ENCODE measurements at regions not wholly inside any gene's neighbourhood (a gene's known extent, or its start where the extent isn't known, plus 50 kb on each side); places are given as distances from the start of the nearest gene placed in this dataset.

DNA sequence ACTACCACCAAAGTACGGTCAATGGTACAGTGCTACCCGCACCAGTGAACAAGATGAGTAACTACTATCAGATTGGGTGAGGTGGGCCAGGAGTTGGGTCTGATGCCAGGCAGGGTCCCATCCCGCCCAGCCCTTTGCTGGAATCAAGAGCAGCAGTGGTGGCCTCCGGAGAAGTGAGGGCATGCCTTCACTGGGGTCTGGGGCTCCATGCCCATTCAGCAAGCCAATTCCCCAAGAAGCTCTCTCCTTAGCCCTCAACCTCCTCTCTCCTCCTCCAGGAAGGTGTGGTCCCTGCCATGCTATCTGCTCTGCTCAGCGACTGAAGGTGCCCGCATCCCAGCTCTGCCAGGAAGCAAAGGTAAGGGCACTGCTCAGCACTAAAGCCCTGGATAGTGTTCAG is 62.7 kb upstream of the CPLX2 start:
- no peak for DNase-seq (ENCODE audit: low spot score in 2 of 2)
- intact Hi-C loops (cut with DNase I; ENCODE audit: low total_unique reads), result no loop called here
- Histone ChIP-seq H3K27ac (no peak overlapping the region), H3K9me3 (no peaks in the 10 kb centered on the region), H3K27me3 (peaks cover 0 to 10% of the 10 kb centered on the region in 2 donors), H3K36me3 (no peaks in the 10 kb centered on the region), H3K4me1 (no peaks in the 10 kb centered on the region), H3K4me3 (no peak overlapping the region)
- TF ChIP-seq POLR2AphosphoS5 (IDR thresholded peaks at IDR 0.05), result no peak
- no peak for TF ChIP-seq POLR2A (IDR thresholded peaks at IDR 0.05)
- TF ChIP-seq, protein P1, sequence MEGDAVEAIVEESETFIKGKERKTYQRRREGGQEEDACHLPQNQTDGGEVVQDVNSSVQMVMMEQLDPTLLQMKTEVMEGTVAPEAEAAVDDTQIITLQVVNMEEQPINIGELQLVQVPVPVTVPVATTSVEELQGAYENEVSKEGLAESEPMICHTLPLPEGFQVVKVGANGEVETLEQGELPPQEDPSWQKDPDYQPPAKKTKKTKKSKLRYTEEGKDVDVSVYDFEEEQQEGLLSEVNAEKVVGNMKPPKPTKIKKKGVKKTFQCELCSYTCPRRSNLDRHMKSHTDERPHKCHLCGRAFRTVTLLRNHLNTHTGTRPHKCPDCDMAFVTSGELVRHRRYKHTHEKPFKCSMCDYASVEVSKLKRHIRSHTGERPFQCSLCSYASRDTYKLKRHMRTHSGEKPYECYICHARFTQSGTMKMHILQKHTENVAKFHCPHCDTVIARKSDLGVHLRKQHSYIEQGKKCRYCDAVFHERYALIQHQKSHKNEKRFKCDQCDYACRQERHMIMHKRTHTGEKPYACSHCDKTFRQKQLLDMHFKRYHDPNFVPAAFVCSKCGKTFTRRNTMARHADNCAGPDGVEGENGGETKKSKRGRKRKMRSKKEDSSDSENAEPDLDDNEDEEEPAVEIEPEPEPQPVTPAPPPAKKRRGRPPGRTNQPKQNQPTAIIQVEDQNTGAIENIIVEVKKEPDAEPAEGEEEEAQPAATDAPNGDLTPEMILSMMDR (IDR thresholded peaks at IDR 0.05), result no peak

DNA sequence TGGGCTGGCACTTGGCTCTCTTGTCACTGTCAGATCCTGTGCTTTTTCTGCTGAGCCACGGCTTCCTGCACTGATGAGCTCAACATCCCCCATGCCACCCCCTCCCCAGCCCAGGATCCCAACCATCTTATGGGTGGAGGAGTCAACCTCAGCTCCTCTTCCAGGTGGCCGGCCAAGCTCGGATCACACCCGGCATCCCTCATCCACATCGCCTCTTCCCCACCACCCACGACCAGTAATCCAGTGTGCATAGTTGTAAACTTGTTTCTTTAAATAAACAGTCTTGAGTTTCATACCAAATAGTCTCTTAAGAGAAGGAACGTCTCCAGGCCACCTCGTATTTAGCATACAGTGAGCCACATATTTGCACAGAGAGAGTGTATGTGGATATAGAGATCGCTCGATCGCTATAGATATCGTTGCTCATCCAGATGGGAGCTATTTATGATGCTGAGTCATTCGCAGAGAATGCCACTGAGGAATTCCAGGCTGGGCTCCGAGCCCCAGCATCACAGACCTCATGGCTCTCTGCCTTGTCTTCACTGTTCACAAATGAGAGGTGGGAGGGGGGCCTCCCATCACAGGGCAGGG is 61.8 kb upstream of the CPLX2 start:
- DNase-seq (ENCODE audit: low spot score in 2 of 2), result no peak
- TF ChIP-seq POLR2AphosphoS5 (IDR thresholded peaks at IDR 0.05), result no peak
- TF ChIP-seq, protein P1 (IDR thresholded peaks at IDR 0.05), result no peak
- TF ChIP-seq POLR2A (IDR thresholded peaks at IDR 0.05), result no peak
- peaks cover 0 to 3% of the 10 kb centered on the region in 2 donors for H3K27me3 ChIP-seq

DNA sequence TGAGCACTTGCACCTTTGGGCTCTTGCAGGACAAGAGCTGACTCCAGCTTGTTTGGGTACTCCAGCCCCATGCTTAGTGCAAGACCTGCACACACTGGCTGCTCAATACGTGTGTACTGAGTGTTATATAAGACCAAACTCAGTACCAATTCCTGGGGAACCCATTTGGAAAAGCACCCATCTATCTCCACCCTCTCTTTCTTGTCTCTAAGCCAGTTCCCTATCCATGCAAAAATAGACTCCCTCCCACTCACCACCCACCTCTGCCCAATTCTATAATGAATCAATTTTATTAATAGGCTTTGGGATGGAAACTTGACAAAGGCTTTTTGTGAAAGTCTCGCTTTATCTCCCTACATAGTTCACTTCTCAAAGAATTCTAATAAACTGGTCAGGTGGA is 60.9 kb upstream of the CPLX2 start:
- Histone ChIP-seq H3K27ac (no peak overlapping the region), H3K4me3 (no peak overlapping the region), H3K27me3 (peaks cover 0 to 3% of the 10 kb centered on the region in 2 donors), H3K9me3 (no peaks in the 10 kb centered on the region), H3K4me1 (no peaks in the 10 kb centered on the region), H3K36me3 (no peaks in the 10 kb centered on the region)
- DNase-seq (ENCODE audit: low spot score in 2 of 2), result no peak
- intact Hi-C loops (cut with DNase I; ENCODE audit: low total_unique reads), result no loop called here
- TF ChIP-seq POLR2A (IDR thresholded peaks at IDR 0.05) (no peak), POLR2AphosphoS5 (IDR thresholded peaks at IDR 0.05) (no peak)
- TF ChIP-seq, protein P1 (IDR thresholded peaks at IDR 0.05), result no peak

More for the DNA sequence above, 61.8 kb upstream of the CPLX2 start:
- H3K36me3 ChIP-seq, result no peaks in the 10 kb centered on the region
- no peaks in the 10 kb centered on the region for H3K4me1 ChIP-seq
- H3K27ac ChIP-seq, result no peak overlapping the region
- no peaks in the 10 kb centered on the region for H3K9me3 ChIP-seq
- intact Hi-C loops (cut with DNase I; ENCODE audit: low total_unique reads), result no loop called here
- H3K4me3 ChIP-seq, result no peak overlapping the region

DNA sequence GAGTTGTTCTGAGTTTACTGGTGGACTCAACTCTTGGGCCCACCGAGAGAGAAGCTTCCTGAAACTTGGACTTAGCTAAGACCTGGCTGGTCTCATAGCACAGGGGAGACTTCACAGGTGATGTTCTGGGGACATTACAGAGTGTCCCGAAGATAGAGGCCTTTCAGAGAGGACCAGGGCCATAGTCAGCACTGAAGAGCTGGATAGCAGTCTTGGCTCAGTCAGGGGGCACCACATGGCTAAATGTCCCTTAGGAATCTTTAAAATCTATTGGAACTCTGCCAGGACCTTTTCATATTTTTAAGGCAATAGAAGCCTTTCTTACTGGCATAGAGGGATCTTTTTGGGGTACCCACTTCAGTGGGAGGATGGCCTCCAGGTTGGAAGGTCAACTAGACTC is 59.8 kb upstream of the CPLX2 start:
- H3K27me3 ChIP-seq, result peaks cover 0 to 3% of the 10 kb centered on the region in 2 donors
- H3K27ac ChIP-seq, result no peak overlapping the region
- H3K4me3 ChIP-seq, result no peak overlapping the region
- no peaks in the 10 kb centered on the region for H3K9me3 ChIP-seq
- no peaks in the 10 kb centered on the region for H3K4me1 ChIP-seq
- no peak for DNase-seq (ENCODE audit: low spot score in 2 of 2)
- no peaks in the 10 kb centered on the region for H3K36me3 ChIP-seq
- intact Hi-C loops (cut with DNase I; ENCODE audit: low total_unique reads), result no loop called here
- no peak for TF ChIP-seq POLR2A (IDR thresholded peaks at IDR 0.05)
- TF ChIP-seq POLR2AphosphoS5 (IDR thresholded peaks at IDR 0.05), result no peak
- TF ChIP-seq, protein P1 (IDR thresholded peaks at IDR 0.05), result no peak

DNA sequence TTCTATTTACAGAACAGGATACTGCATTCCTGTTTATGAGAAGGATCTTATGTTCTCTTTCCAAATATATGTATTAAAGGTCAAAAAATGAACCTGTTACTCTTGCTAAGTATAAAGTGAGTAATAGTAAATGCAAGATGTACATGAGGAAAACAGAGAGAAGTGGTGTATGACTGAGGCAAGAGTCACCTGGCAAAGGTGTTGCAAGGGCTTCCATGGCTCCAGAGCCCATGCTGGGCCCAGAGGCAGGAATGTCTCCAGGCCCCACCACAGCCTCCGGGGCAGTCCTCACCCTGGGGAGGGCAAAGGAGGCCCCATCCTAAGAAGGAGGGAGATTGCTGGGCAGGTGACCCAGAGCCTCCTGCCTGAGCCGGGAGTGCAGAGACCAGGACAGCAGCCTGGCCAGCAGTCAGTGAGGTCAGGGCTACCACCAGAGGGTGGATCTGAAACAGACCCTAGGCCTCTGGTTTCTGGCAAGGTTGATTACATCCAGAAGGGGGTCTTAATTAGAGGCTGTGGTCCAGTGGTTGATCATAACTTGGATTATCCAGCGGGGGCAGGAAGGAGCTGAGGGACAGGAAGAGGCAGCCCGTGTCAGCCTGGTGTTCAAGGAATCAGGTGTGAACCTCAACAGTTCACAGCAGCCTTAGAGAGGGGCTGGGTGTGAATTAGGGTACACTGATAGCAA is 57.3 kb upstream of the CPLX2 start:
- Histone ChIP-seq H3K27ac (no peak overlapping the region), H3K27me3 (peaks cover 0 to 14% of the 10 kb centered on the region in 2 donors), H3K36me3 (no peaks in the 10 kb centered on the region), H3K4me1 (no peaks in the 10 kb centered on the region), H3K9me3 (no peaks in the 10 kb centered on the region), H3K4me3 (no peak overlapping the region)
- TF ChIP-seq, protein P1 (IDR thresholded peaks at IDR 0.05), result no peak
- TF ChIP-seq POLR2AphosphoS5 (IDR thresholded peaks at IDR 0.05) (no peak), POLR2A (IDR thresholded peaks at IDR 0.05) (no peak)
- intact Hi-C loops (cut with DNase I; ENCODE audit: low total_unique reads), result no loop called here
- no peak for DNase-seq (ENCODE audit: low spot score in 2 of 2)

Data from breast epithelium (tissue), 4 donors.